Erythroblast (primary cell): ENCODE measurements at regions not wholly inside any gene's neighbourhood (a gene's known extent, or its start where the extent isn't known, plus 50 kb on each side); places are given as distances from the start of the nearest gene placed in this dataset.

Source experiments
- GATA1 ChIP-seq: IDR thresholded peaks from 2 replicates; pipeline ENCODE4 v1.6.1; 2011; ENCODE audit warnings: low read depth, mild to moderate bottlenecking, control low read depth, low read length, moderate library complexity
- POLR2A ChIP-seq: IDR thresholded peaks from 2 replicates; pipeline ENCODE4 v1.6.1; 2011; ENCODE audit warnings: mild to moderate bottlenecking, low read length

GRCh38 chr16:65944361-65944760, 422.1 kb upstream of the CDH5 start:
- TF ChIP-seq POLR2A (no peak), GATA1 (no peak)
